Gastroesophageal sphincter (tissue), 4 donors: ENCODE measurements at regions not wholly inside any gene's neighbourhood (a gene's known extent, or its start where the extent isn't known, plus 50 kb on each side); places are given as distances from the start of the nearest gene placed in this dataset.

ENCODE experiments used
- ATAC-seq: fragments of 150-250 bp; one replicate; pipeline ENCODE4 v1.9.1; 2016; ENCODE audit warnings: mild to moderate bottlenecking, moderate library complexity
- H3K27ac ChIP-seq, 4 donors: fragments of 200-600 bp; sonication (generic) in 3 of 4; 1 replicate in 3 of 4; 2 replicates in 1 of 4; pipeline ENCODE4 v1.5.1; 2016 to 2019
- H3K27me3 ChIP-seq: fragments of 200-600 bp; sonication (generic); one replicate; pipeline ENCODE4 v1.5.1; 2019
- H3K36me3 ChIP-seq, 2 donors: fragments of 200-600 bp; sonication (generic); one replicate each; pipeline ENCODE4 v1.5.1; 2019; ENCODE audit warnings: control low read depth in 1 of 2
- H3K4me1 ChIP-seq, 3 donors: fragments of 200-600 bp; sonication (generic); 1 replicate in 2 of 3; 2 replicates in 1 of 3; pipeline ENCODE4 v1.5.1; 2016 to 2019; ENCODE audit warnings: control low read depth in 2 of 3
- H3K4me3 ChIP-seq, 2 donors: fragments of 200-600 bp; sonication (generic); one replicate each; pipeline ENCODE4 v1.5.1; 2019; ENCODE audit warnings: mild to moderate bottlenecking in 1 of 2, moderate library complexity in 1 of 2
- H3K9me3 ChIP-seq, 3 donors: fragments of 200-600 bp; sonication (generic); one replicate each; pipeline ENCODE4 v1.5.1; 2017 to 2019; ENCODE audit warnings: control low read depth in 2 of 3
- EP300 ChIP-seq: sonication (generic); formaldehyde crosslinking; IDR thresholded peaks from one replicate; pipeline ENCODE4 v1.6.1; 2017; ENCODE audit warnings: antibody characterized with exemption, mild to moderate bottlenecking
- POLR2A ChIP-seq, 2 donors: fragments of 450-650 bp; IDR thresholded peaks; one replicate each; pipeline ENCODE4 v1.6.1; 2017; ENCODE audit warnings: antibody characterized with exemption in 2 of 2, mild to moderate bottlenecking in 2 of 2, moderate library complexity in 1 of 2
- POLR2AphosphoS5 ChIP-seq: sonication (generic); formaldehyde crosslinking; IDR thresholded peaks from one replicate; pipeline ENCODE4 v1.6.1; 2017; ENCODE audit warnings: antibody characterized with exemption
- WGBS, 2 donors: methylation state at CpG; one replicate each; pipeline ENCODE4 v1.1.5; 2018; ENCODE audit warnings: low coverage in 1 of 2; 5-methylcytosine and 5-hydroxymethylcytosine counted together
- TF ChIP-seq, protein P1 (sequence below), 4 experiments: fragments of 200-600 bp in 2 of 4; fragments of 450-650 bp in 2 of 4; sonication (generic) in 1 of 4; IDR thresholded peaks; one replicate each; pipeline ENCODE4 v1.5.1; 2017 to 2019; ENCODE audit warnings: antibody characterized with exemption in 4 of 4, mild to moderate bottlenecking in 2 of 4, moderate library complexity in 2 of 4

DNA sequence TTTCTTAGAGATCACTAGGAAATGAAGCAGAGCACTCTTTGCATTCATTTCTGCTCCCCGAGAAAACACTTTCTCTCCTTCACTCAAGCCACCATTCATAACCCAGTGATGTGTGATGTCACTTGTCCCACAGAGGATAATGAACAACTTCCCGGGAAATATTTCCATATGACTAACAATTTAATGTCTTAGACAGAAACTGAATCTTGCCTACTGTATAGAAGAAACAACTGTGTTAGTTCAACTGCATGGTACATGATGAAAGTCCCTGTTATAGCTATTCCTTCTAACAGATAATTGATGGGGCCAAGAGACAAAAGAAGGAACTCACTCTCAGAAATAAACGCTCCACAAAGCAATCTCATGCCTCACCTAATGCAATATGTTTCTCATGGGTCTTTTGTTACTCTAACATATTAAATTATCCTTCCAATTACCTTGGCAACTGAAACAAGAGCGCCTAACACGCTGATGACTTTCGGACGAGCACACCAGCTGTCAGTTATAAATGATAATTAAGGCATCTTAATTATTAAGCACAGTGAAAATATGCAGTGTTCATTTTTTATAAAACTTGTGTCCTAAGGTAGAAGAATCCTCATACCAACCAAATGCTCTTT is 113.7 kb upstream of the TLR3 start:
- no peaks in the 10 kb centered on the region for H3K4me1 ChIP-seq
- no peak overlapping the region for H3K27ac ChIP-seq
- no peak for TF ChIP-seq EP300
- TF ChIP-seq POLR2A (IDR thresholded peaks at IDR 0.05) = no peak
- TF ChIP-seq POLR2AphosphoS5 = no peak
- TF ChIP-seq, protein P1, sequence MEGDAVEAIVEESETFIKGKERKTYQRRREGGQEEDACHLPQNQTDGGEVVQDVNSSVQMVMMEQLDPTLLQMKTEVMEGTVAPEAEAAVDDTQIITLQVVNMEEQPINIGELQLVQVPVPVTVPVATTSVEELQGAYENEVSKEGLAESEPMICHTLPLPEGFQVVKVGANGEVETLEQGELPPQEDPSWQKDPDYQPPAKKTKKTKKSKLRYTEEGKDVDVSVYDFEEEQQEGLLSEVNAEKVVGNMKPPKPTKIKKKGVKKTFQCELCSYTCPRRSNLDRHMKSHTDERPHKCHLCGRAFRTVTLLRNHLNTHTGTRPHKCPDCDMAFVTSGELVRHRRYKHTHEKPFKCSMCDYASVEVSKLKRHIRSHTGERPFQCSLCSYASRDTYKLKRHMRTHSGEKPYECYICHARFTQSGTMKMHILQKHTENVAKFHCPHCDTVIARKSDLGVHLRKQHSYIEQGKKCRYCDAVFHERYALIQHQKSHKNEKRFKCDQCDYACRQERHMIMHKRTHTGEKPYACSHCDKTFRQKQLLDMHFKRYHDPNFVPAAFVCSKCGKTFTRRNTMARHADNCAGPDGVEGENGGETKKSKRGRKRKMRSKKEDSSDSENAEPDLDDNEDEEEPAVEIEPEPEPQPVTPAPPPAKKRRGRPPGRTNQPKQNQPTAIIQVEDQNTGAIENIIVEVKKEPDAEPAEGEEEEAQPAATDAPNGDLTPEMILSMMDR (IDR thresholded peaks at IDR 0.05) = no peak
- H3K36me3 ChIP-seq = no peaks in the 10 kb centered on the region
- no peaks in the 10 kb centered on the region for H3K27me3 ChIP-seq
- WGBS, 2 donors = 85 to 90% methylated on average over 6 to 7 of the region's 7 CpGs
- no peaks in the 10 kb centered on the region for H3K9me3 ChIP-seq
- H3K4me3 ChIP-seq = no peak overlapping the region
- no peak for ATAC-seq

DNA sequence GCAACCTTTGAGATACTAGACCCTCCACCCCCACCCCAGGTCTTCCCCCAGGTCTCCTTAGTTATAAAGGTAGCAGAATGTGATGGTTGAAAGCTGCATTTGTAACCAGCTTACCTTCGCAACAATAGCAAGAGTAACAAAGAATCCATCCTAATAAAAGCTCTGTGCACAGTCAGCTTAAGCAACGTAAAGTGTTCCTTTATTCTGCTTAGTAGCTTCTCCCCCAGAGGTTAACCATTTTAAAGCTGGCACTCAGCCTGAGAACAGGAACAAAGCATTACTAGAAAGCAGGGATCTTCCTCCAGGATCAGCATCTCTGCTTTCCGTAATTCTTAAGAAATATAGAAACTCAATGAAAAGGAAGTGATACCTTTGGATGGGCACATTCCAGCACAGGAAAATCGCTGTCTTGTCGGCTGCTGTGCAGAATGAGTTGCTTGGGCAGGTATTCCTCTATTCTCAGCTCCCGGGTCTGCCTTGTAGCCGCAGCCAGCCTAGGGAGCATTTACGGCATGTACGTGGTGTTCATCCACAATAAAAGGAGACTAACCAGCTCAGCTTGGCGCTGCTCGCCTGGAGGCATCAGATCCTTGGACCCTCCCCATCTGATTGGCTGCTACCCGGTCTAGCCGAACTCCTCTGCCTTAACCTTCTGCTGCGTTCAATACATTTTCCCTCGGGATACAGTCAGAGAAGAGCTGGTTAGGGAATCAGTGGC is 113.0 kb upstream of the TLR3 start:
- no peak for ATAC-seq
- Histone ChIP-seq H3K27me3 (no peaks in the 10 kb centered on the region), H3K9me3 (no peaks in the 10 kb centered on the region), H3K4me1 (no peaks in the 10 kb centered on the region), H3K36me3 (no peaks in the 10 kb centered on the region), H3K4me3 (no peak overlapping the region), H3K27ac (no peak overlapping the region)
- 73 to 90% methylated on average over 14 of the region's 15 CpGs for WGBS, 2 donors
- TF ChIP-seq POLR2AphosphoS5 (no peak), EP300 (no peak), POLR2A (IDR thresholded peaks at IDR 0.05) (no peak)
- TF ChIP-seq, protein P1 (IDR thresholded peaks at IDR 0.05) = no peak

DNA sequence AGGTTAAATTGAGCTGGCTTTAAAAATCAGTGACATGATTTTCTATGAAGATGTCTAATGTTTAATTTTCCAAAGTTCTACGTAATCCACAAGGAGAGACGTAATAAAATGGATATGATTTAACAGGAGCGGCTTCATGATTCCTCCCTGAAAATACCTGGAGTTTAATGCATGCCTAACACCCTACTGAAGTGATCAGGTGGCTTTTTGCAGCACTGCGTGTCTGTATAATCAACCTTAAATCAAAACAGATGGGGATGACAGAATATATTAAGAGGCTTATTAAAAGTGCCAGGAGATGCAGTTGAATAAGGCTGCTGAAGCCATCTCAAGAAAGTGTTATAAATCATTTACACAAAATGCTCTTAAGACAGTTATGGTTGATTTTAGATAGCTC is 112.4 kb upstream of the TLR3 start:
- ATAC-seq = no peak

DNA sequence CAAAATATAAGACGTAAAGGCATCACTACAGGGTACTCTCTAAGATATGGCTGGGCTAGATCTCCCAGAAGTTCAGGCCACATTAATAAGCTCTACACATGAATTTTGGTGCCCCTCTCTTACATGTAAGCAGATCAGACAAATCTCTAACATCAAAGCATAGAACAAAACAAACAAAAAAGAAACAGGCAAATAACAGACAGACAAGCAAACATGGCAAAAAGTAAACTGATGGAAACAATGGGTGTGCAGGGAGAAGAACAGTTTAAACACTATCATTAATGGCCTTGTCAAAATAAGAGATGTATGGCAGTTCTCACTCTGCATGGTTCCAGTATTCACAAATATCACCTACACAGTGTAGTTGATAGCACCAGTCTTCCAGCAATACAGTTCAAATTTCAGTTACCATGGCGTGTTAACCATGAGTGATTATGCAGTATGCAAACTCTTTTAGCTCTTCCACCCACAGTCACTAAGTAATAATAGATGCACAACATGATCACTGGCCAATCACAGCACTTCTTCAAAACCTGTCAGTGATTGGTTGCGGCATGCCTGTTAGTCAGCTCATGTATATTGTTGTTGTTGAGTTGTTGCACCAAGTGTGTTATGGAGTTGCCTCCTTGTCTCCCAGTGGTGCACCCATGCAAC is 110.7 kb upstream of the TLR3 start:
- ATAC-seq = no peak
- Histone ChIP-seq H3K36me3 (no peaks in the 10 kb centered on the region), H3K4me3 (no peak overlapping the region), H3K4me1 (no peaks in the 10 kb centered on the region), H3K9me3 (no peaks in the 10 kb centered on the region), H3K27me3 (no peaks in the 10 kb centered on the region), H3K27ac (no peak overlapping the region)
- 79 to 83% methylated on average over 2 to 3 of the region's 3 CpGs for WGBS, 2 donors
- TF ChIP-seq POLR2AphosphoS5 (no peak), EP300 (no peak), POLR2A (IDR thresholded peaks at IDR 0.05) (no peak)
- TF ChIP-seq, protein P1 (IDR thresholded peaks at IDR 0.05) = no peak

More for the DNA sequence above, 112.4 kb upstream of the TLR3 start:
- WGBS, 2 donors = 83 to 90% methylated on average over 4 of the region's 4 CpGs
- H3K9me3 ChIP-seq = no peaks in the 10 kb centered on the region
- no peaks in the 10 kb centered on the region for H3K36me3 ChIP-seq
- TF ChIP-seq POLR2AphosphoS5 (no peak), POLR2A (IDR thresholded peaks at IDR 0.05) (no peak), EP300 (no peak)
- TF ChIP-seq, protein P1 (IDR thresholded peaks at IDR 0.05) = no peak
- no peak overlapping the region for H3K27ac ChIP-seq
- H3K4me1 ChIP-seq = no peaks in the 10 kb centered on the region
- no peaks in the 10 kb centered on the region for H3K27me3 ChIP-seq
- no peak overlapping the region for H3K4me3 ChIP-seq
